AG10803 (cell line): ENCODE measurements at regions not wholly inside any gene's neighbourhood (a gene's known extent, or its start where the extent isn't known, plus 50 kb on each side); places are given as distances from the start of the nearest gene placed in this dataset.
"Not testable (repeated sequence)": the region's sequence is repeated elsewhere in the genome, so short reads cannot be mapped to it uniquely, and the experiment has no call there.

Source experiments
- DNase-seq: peaks from one replicate; pipeline ENCODE4 v3.0.0; 2010; ENCODE audit warnings: low read depth
- H3K4me3 ChIP-seq: 2 replicates; pipeline ENCODE4 v1.5.1; 2011; ENCODE audit warnings: mild to moderate bottlenecking, low read length, control low read depth
- TF ChIP-seq, protein P1 (sequence below): conservative IDR thresholded peaks from 2 replicates; pipeline ENCODE4 v1.5.1; 2011; ENCODE audit warnings: mild to moderate bottlenecking, low read length, control low read depth, inconsistent platforms

DNA sequence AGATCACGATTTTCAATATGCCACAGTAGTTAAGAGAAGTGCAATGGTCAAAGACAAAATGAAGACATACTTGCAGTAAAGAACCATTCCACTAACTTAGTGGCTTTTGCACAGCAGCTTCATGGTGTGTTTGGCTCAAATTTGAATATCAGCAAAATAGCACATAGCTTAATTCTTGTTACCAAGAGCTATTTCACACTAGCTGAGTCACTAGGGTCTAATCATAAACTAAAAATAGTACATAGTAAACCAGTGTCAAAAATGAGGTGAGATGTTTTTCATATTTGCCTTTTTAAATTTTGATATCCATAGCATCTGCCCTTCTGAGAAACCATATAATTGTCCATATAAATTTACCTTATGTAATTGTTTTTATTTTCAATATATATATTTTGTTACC, 325.0 kb upstream of the LUZP2 start:
- TF ChIP-seq, protein P1, sequence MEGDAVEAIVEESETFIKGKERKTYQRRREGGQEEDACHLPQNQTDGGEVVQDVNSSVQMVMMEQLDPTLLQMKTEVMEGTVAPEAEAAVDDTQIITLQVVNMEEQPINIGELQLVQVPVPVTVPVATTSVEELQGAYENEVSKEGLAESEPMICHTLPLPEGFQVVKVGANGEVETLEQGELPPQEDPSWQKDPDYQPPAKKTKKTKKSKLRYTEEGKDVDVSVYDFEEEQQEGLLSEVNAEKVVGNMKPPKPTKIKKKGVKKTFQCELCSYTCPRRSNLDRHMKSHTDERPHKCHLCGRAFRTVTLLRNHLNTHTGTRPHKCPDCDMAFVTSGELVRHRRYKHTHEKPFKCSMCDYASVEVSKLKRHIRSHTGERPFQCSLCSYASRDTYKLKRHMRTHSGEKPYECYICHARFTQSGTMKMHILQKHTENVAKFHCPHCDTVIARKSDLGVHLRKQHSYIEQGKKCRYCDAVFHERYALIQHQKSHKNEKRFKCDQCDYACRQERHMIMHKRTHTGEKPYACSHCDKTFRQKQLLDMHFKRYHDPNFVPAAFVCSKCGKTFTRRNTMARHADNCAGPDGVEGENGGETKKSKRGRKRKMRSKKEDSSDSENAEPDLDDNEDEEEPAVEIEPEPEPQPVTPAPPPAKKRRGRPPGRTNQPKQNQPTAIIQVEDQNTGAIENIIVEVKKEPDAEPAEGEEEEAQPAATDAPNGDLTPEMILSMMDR = no peak
- no peak overlapping the region for H3K4me3 ChIP-seq
- no peak for DNase-seq

DNA sequence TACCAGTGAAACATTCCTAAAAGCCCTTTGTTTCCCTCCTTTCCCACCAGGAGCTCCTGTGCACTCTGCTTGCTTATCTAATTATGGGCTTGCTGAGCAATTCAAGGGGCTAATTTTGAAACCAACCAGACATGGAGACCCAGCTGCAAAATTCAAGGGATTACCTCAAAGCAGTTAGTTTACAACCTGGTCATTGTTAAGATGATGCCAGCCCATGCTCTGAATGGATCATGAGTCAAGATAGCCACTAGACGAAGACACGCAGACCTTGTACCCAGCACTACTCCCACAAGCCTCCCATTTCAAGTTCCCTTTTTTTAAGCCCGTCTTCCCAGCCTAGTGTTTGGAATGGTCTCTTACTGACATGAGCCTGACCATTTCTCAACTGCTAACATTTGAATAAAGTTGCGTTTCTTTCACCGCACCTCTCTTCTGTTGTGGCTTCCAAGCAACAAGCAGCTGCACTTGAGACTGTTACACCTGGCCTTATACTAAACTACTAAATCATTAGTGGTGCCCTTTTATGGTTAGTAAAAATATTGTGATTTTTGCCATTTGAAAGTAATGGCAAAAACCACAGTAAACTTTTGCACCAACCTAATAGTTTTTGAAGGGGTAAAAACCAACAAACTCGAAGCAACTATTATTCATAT, 315.3 kb upstream of the LUZP2 start:
- H3K4me3 ChIP-seq = no peak overlapping the region
- TF ChIP-seq, protein P1 = no peak
- no peak for DNase-seq

- H3K4me3 ChIP-seq, DNase-seq: not testable (repeated sequence)
Observed at GRCh38 chr11:24185535-24185934, 311.3 kb upstream of the LUZP2 start.

- no peak for DNase-seq
Observed at GRCh38 chr11:24196733-24197132, 300.1 kb upstream of the LUZP2 start.

DNA sequence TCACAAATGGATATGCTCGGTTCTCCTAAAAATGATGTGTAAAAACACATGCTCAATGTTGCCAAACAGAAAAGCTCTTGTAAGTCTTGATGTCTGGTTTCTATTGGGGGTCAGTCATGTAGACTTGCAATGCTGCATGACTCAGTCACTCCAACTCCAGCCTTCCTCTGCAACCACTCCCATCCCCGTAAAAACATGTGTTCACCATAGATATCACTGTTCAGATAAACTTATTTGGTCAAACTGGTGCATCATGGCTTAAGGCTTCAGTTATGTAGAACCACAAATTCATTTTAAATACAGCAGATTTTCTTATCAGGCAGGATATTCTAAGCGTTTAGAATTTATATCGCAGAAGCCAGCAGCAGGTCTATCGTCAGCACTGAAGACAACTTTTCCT, 298.4 kb upstream of the LUZP2 start:
- no peak overlapping the region for H3K4me3 ChIP-seq
- peak; percentile 8 for DNase-seq
- TF ChIP-seq, protein P1 = no peak

More at GRCh38 chr11:24196733-24197132, 300.1 kb upstream of the LUZP2 start:
- TF ChIP-seq, protein P1 = no peak
- no peak overlapping the region for H3K4me3 ChIP-seq

- no peak for DNase-seq
- TF ChIP-seq, protein P1 = no peak
- H3K4me3 ChIP-seq = no peak overlapping the region
Observed at GRCh38 chr11:24199461-24199860, 297.4 kb upstream of the LUZP2 start.

- H3K4me3 ChIP-seq = no peak overlapping the region
- TF ChIP-seq, protein P1 = no peak
- DNase-seq = no peak
Observed at GRCh38 chr11:24206030-24206429, 290.8 kb upstream of the LUZP2 start.

DNA sequence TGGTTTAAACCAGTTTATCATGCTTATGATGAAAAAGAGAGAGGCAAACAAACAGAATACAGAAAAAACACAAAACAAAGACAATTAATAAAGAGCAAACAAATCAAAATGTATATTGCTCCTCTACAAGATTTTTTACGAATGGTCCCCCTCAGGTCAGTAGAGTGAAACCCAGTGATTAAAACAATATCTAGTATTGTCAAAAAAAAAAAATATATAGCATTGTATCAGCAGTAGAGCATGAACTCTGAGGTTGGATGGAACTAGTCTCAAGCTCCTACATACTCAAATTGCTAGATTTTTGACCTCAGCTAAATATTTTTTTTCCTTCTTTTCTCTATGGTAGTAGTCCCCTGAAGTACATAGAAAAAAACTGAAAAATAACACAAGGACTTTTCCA, 290.3 kb upstream of the LUZP2 start:
- no peak for DNase-seq
- TF ChIP-seq, protein P1 = no peak
- no peak overlapping the region for H3K4me3 ChIP-seq
